HG02763 (cell line): ENCODE measurements at regions not wholly inside any gene's neighbourhood (a gene's known extent, or its start where the extent isn't known, plus 50 kb on each side); places are given as distances from the start of the nearest gene placed in this dataset.
"Not testable (repeated sequence)": the region's sequence is repeated elsewhere in the genome, so short reads cannot be mapped to it uniquely, and the experiment has no call there.

Source experiments
- ATAC-seq: cut with Tn5 transposase; IDR thresholded peaks from one replicate; pipeline ENCODE4 v1.9.1; 2021; ENCODE audit warnings: mild to moderate bottlenecking, moderate library complexity; ENCODE audit not compliant: unreplicated experiment

GRCh38 chrX:13478740-13479451 lies 90.5 kb upstream of the EGFL6 start:
- no peak for ATAC-seq

DNA sequence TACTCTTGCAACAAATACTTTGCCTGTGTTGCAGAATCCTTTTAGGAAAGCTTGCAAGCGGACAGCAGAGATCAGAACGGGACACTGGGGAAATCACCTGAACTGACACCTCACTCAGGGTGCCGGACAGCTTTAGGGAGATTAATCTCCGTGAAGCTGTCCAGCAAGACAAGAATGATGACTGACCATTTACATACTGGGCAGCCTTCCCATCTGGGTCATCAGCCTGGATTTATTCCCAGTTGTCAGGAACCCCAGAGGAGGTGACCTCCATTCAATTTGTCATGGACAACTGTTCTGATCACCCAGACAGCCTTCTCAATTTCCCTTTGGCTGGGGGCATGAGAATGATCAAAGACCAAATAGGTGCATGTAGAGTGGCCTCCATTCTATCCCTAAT lies 93.0 kb upstream of the EGFL6 start:
- no peak for ATAC-seq

GRCh38 chrX:13474164-13474516 lies 95.3 kb upstream of the EGFL6 start:
- ATAC-seq = peak; percentile 30

DNA sequence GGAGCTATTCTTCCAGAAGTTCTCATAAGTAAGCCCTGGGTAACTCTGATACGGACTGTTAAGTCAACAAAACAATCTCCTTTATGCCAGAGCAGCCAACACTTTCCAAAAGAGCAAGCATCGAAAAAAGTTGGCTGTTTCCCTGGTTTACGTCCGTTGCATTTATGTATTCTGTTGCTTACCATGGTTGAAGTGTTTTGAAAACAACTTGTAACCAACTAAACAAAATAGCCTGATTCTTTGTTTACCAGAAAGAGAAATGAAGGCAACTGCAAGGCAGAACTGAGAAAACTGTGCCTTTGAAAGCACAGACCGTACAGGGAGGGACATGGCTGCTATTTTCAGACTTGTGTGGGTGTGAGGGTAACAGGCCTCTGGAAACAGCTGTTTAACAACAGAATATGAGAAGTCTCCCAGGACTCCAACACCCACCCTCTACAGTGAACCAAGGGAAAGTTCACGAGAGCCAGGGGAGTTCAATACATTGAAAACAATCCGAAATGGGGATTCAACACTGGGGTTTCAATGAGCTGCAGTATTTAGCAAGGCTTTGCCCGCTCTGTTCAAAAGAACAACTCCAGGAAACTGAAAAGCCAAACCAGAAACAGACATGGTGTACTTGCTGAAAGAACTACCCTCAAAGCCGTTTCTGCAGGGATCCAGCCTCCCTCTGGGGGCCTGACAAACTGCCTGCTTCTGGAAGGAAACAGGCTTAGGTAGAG lies 95.8 kb upstream of the EGFL6 start:
- ATAC-seq = peak; percentile 71

- no peak for ATAC-seq
Observed at GRCh38 chrX:13472975-13473374, 96.4 kb upstream of the EGFL6 start.

- ATAC-seq = no peak
Observed at GRCh38 chrX:13471269-13471668, 98.1 kb upstream of the EGFL6 start.

DNA sequence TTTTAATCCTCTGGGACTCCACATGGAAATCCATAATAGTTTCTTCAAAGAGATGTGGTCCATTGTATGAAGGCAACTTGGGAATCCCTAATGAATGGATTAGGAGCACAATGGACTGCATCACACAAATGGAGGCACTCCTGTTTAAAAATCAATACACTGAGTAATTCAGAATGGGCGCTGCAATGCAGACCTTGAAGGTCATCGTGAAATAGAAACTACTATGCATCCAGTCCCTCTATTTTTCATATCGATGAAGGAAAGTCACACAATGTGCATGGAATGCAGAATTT lies 98.8 kb upstream of the EGFL6 start:
- no peak for ATAC-seq

- ATAC-seq = no peak
Observed at GRCh38 chrX:13469963-13470684, 99.3 kb upstream of the EGFL6 start.

- no peak for ATAC-seq
Observed at GRCh38 chrX:13468096-13468495, 101.3 kb upstream of the EGFL6 start.

DNA sequence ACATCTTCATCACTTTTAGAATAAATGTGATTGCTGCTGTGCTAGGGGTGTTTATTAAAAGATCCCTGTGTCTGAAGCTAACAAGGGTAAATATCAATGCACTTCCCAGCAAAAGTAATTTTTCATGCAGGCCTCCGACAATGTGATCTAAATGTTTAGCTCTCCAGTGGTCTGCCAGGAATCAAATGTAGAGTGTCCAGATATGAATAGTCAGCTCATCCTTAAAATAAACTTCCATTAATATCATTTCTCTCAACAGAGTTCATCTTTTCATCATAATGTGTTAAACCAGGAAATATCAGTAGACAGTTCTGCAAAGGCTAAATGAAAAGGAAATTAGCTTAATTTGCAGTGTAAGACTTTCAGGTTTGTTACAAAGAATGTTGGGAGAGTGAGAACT lies 102.2 kb upstream of the EGFL6 start:
- ATAC-seq = no peak

DNA sequence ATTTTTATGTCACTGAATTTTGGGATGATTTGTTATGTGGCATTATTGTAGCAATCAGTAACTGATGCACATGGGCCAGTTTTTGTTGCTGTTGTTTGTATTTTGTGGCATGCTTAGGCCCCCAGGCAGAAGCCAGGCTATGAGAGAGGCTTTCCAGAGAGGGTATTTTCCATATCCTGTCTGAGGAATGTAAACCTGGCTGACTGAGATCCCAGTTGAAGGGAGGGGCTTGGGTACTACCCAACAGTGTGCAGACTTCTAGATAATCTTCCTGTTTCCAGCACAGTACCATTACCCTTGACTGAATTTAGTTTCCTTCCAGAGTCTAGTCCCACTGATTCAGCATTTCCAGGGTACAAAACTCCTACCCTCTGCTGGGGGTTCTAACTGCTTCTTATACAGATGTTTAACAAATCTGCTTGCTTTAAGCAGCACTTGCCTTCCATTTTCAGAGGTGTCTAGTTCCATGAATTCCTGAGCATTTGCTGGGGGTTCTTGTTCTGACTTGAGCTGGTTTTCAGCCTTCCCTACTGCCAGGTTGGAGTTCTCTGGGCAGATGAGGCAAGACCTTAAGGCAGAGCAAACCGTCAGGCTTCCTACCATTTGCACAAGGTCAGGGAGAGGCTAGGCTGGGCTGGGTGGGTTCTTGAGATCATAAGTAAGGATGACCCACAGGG lies 104.7 kb upstream of the EGFL6 start:
- no peak for ATAC-seq

DNA sequence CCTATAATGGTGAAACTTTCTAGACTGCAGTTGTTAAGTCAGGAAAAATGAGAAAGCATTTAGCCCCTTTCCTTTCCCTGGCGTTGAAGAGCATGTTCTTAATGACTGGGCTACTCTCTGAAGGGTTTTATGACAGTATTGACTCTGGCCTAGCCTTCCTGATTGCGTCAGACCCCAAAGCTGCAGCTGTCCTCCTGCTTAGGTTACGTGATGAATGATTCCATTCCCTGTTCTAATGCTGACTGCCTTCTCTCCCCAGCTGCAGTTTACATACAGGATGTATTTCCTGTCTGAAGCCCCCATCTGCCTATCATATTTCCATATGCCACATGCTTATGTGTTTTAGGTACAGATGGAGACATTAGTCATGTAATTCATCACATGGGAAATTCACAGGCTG lies 105.8 kb upstream of the EGFL6 start:
- no peak for ATAC-seq

DNA sequence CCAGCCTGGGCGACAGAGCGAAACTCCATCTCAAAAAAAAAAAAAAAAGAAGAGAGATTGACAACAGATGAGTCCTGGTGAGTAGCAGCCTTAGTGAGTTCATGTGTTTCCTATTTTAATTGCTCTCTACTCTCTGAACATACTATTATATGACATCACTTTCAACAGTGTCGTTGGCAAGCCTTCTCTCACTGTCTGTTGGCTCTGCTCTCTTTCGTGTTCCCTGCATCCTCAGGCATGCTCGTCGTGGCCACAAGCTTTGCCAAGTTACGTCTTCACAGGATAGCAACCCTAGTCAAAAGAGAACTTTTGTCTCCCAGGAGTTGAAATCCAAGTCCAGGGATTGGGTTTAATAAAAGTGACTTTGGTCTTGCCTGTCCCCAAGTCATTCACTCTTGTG lies 117.1 kb upstream of the EGFL6 start:
- ATAC-seq = no peak

DNA sequence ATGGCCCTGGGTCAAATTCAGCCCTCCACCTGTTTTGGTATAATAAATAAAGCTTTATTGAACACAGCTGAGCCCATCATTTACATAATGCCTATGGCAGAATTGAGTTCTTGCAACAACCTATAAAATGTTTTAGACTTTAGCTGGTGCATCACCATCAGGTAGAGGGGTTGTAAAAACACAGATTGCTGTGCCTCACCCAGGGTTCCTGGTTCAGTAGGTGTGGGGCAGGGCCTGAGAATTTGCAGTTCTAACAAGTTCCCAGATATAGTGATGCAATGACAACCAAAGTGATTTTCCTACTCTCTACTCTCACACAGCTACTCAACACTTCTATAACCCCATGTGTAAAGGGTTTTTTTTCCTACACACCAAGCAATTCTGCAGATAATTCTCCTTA lies 120.0 kb upstream of the EGFL6 start:
- ATAC-seq = no peak

DNA sequence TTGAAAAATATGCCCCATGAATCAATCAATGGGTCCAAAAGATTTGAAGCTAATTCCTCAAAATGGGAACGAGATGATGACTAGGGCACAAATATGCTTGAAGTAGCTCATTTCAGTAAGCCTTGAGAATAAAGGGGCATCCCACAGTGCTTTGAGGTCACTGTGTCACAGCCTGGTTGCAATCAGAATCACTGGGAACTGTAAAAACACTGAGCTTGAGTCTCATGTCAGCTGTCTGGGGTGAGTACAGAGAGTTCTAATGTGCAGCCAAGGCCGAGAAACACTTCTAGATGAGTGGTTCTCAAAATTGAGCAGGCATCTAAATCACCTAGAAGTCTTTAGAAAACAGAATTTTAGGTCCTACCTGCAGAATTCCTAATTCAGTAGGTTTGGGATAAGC lies 120.5 kb upstream of the EGFL6 start:
- no peak for ATAC-seq

GRCh38 chrX:13441608-13442007 lies 121.8 kb upstream of the ATXN3L start:
- ATAC-seq = not testable (repeated sequence)

GRCh38 chrX:13440176-13440575 lies 120.3 kb upstream of the ATXN3L start:
- ATAC-seq = no peak

- no peak for ATAC-seq
Observed at GRCh38 chrX:13433298-13433605, 113.4 kb upstream of the ATXN3L start.

DNA sequence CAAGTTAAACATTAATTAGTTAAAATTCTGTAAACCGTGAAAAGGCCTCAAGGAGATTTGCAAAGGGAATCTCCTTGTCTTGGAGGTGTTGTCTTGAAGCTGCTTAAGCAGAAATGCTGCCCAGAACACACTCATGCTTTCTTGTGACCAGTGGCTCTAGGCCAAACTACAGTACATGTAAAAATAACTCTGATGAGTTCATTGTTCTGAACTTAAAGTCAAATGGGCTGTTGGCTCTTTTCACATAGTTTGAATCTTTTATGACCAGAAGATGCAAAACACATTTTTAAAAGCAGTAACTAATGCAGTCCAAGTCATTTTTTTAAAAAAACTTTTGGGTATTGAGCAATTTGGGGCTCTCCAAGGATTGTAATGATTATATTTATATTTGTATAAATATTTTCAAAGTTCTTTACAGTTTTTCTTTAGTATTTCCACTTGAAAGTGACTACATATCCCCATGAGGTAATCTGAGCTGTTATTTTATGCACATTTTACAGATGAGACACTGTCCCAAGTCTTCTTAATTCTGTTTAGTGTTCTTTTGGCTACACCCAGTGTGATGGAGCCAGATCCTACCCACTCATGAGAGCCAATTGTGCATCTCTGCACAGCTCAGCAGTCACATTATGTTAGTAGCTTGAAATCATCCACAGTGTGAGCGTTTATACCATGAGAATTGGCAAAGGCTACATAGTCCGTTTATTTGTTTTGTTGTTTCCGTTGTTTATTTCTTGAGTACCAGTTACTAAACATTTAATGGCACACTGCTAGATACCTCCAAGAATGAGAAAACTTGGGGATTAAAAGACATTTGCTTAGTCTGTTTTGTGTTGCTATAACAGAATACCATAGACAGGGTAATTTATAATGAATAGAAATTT lies 112.8 kb upstream of the ATXN3L start:
- ATAC-seq = no peak

- ATAC-seq = no peak
Observed at GRCh38 chrX:13430136-13430827, 110.4 kb upstream of the ATXN3L start.
